RPMI7951 (cell line): ENCODE measurements at regions not wholly inside any gene's neighbourhood (a gene's known extent, or its start where the extent isn't known, plus 50 kb on each side); places are given as distances from the start of the nearest gene placed in this dataset.

ENCODE experiments used
- DNase-seq: peaks from one replicate; pipeline ENCODE4 v3.0.0-alpha.2; 2012; ENCODE audit warnings: low read depth

GRCh38 chr20:4095639-4096038 lies 53.0 kb upstream of the SMOX start:
- no peak for DNase-seq

DNA sequence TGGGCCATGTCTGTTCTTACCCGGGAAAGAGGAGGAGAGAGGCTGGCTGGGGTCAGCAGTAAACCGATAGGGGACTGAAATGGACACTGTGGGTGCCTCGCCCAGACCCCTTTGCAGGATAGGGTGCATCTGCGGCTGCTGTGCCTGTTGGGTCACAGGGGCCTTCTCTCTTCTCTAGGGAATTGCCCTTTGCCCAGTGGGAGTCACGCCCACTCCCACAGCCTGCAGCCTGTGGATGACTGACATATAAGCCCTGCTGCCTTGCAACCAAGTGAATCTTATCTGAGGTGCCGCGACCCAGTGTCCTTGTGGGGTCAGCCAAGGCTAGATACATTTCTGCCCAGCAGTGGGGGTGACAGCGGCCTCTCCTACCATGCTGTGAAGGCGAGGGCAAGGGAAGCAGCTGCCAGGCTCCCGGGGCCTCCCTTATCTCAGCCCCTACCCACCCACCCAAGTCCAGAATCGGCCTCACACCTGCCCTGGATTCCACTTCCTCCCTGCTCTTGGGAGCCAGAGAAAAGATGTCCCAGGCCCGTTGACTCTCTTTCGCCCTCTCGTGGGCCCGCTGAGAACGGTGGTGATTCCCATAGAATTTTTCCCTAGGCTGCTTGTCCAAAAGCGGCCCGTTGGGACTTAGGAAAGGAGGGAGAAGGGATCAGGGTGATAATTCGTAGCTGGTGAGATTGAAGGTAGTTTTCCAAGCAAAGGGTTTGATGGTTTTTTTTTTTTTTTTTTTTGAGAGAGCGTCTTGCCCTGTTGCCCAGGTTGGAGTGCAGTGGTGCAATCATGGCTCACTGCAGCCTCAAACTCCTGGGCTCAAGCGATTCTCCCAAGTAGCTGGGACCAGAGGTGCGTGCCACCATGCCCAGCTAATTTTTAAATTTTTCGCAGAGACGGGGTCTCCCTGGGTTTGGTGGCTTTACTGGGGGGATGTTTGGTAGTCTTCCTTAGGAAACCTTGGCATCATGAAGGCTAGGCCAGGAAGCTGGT lies 56.8 kb upstream of the SMOX start:
- DNase-seq, result peak; percentile 74

DNA sequence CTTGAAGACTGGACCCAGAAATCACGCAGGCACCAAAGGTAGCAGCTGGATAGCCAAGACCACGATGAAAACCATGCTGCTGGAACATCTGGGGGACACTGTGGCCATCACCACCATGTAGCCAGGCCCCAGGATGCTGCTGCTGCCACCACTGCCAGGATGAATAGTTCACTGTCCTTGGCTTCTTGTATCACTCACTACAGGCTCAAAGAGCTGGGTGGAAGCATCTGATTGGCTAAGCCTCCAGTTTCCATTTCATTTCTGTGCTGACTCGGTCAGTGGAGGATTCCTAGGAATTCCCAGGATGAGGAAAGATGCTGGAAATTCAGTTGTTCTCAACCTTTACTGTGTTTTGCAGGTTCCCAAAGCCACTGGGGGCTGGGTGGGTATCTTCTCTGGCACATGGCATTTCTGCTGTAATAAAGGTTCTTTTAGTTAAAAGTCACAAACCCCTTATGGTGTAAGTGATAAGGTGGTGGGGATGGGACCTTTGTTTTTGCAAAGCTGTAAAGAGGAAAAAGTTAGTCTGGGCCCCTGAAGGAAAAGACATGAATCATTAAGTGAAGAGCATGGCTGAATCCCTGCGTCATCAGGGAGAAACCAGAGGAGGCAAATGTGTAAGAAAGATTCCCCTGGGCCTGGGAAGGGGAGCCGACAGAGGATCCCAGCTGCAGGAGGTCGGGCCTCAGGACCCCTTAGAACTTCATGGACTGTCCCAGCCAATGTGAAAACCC lies 57.7 kb upstream of the SMOX start:
- peak; percentile 92 for DNase-seq

DNA sequence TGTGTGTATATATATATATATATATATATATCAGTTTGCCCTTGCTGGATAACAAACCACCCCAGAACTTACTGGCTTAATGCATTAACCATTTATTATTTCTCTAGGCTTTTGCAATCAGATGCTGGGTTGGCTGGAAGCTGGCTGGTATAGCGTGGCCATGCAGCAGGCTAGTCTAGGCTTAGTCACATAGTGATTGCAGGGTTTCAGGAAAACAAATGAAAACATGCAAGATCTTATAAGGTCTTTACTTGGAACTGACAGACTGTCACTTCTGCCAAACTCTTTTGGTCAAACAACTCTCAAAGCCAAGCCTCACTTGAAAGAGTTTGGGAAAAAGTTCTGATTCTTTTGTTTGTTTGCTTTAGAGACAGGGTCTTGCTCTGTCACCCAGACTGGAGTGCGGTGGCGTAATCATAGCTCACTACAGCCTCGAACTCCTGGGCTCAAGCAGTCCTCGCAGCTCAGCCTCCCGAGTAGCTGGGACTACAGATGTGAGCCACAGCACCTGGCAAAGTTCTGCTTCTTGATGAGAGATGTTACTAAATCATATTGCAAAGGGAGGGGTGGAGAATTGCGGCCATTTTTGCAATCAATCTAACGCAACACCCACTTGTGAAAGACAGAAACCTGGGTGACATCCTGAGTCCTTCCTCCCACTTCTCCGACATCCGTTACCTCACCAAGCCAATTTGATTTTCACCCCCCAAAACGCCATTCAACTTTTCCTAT lies 58.7 kb upstream of the SMOX start:
- peak; percentile 50 for DNase-seq

- DNase-seq, result no peak
Measured at GRCh38 chr20:4088766-4089165, 59.9 kb upstream of the SMOX start.

DNA sequence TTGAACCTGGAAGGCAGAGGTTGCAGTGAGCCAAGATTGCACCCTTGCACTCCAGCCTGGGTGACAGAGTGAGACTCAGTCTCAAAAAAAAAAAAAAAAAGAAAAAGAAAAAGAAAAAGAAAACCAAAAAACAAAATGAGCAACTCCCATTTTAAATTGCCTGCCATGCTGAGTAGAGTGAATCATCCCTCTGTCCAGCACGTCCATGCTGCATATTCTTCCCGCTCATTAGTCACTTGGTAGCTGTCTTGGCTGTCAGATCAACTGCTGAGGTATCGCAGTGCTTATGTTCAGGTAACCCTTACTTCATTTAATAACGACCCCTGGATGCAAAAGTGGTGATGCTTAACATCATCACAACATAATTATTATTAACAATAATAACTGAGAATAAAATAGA lies 60.7 kb upstream of the SMOX start:
- peak; percentile 74 for DNase-seq

- no peak for DNase-seq
Measured at GRCh38 chr20:4086771-4087687, 61.6 kb upstream of the SMOX start.

- no peak for DNase-seq
Measured at GRCh38 chr20:4084721-4085120, 63.9 kb upstream of the SMOX start.

DNA sequence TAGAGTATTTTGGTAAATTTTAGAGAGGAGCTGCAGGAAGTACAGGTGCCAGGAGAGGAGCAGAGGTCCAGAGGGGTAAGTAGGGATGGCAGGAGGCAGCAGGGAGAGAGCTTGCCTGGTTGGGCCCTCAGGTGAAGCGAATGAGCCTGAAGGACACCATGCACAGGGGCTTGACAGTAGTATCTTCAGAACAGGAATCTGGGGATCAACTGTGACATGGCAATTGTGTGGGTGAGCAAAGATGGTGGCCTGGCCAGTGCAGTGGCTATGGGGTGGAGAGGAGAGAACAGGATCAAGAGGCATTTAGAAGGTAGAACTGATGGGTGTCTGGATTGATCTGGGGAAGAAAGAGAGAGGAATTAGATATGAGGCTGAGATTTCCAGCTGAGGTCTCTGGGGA lies 64.5 kb upstream of the SMOX start:
- no peak for DNase-seq

DNA sequence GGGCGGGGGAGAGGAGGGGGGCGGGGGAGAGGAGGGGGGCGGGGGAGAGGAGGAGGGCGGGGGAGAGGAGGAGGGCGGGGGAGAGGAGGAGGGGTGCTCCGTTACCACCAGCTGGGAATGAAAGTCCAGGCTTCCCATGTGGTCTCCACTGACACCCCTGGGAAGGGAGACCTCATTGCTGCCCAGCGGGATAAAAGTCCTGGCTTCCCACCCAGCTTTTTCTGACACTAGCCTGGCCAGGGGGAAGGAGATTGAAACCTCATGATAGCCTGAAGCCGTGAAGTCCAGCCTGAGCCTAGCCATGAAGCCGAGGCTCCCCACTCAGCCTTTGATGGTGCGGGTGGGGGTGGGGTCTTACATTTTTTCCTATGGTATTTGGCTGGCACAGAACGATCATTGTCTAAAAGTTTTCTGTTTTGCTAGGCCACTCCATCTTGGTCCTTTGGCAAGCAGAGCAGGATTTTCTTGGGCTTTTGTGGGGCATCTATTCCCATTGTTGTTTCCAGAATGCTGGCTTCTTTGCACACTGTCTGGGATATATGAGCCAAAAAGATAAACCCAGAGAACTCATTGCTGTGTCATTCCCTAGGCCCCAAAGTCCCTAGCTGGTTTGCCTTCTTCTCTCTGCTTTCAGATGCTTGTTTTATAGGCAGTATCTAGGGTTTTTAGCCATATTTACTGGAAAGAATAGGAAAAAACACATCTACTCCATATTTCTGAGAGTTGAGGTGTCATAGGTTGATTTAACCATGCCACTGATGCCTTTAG lies 65.3 kb upstream of the SMOX start:
- DNase-seq, result peak; percentile 90

- DNase-seq, result peak; percentile 97
Measured at GRCh38 chr20:4082406-4083097, 66.1 kb upstream of the SMOX start.

DNA sequence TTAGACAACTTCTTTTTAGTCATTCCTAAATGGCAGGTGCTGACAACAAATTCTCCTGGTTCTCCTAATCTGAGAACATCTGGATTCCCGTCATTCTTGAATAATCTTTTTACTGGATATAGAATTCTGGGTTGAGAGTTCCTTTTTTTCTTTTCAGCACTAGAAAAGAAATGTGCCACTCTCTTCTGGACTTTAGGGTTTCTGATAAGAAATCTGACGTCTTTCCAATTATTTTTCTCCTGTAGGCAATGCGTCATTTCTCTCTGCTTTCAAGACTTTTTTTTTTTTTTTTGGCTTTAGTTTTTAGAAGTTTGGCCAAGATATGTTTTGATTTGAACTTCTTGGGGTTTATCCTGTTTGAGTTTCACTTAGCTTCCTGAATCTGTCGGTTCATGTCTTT lies 66.1 kb upstream of the RNF24 start:
- DNase-seq, result peak; percentile 51

DNA sequence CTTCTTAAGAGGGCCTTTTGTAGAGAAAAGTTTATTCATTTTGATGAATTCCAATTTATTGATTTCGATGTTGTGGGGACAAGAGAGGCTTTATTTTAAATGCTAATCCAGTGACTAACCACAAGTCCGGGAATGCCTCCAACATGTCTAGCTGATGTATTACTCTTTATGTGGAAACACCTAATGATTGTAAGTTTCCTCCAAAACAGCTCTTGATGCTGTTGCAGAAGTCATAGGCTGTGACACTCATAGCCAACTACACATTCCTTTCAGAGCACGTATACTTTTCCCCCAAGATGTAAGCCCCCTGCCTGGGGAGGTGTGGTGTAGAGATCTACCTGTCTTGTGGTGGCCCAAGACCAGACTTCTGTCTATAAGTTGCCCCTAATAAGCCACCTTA lies 61.3 kb upstream of the RNF24 start:
- DNase-seq, result peak; percentile 90

DNA sequence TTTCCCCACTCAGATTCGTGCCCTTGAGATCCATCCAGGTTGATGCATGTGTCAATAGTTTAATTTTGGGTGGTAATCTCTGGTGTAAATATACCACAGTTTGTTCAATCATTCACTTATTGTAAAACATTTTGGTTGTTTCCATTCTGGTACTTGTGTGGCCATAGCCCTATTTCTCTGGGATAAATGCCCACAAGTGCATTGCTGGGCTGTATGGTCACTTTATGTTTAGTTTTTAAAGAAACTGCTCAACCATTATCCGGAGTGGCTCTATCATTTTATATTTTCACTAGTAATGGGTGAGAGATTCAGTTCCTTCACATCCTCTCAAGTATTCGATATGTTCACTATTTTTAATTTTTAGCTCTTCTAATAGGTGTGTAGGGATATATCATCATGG lies 60.7 kb upstream of the RNF24 start:
- no peak for DNase-seq

DNA sequence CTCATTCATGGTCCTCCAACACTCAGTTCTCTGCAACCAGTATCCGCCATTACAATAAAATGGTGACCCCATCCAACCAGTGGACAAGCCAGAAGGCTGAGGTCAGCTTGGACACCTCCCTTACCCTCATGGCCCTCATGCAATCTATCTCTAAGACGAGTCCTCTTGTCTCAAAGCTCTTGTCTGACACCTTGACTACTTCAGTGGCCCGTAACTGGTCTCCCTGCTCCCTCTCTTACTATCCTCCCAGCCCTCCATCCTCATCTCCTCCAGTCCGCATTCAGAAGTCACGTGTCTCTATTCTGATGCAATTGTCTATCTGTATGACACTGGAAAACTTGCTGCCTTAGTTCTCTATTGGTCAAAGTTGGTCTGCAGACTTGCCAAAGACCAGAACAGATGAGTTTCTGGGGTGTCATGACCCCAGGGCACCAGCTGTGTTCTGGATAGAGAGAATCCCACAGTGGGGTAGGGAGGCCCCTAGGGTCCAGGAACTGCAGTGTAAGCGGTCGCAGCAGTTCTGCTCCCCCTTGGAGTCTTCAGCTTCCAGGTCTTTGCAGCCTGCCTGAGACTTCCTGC lies 59.6 kb upstream of the RNF24 start:
- no peak for DNase-seq

GRCh38 chr20:4073852-4074741 lies 58.7 kb upstream of the RNF24 start:
- DNase-seq, result peak; percentile 85

GRCh38 chr20:4071178-4071693 lies 55.9 kb upstream of the RNF24 start:
- no peak for DNase-seq
